TTC549 (cell line): ENCODE measurements at regions not wholly inside any gene's neighbourhood (a gene's known extent, or its start where the extent isn't known, plus 50 kb on each side); places are given as distances from the start of the nearest gene placed in this dataset.
"Not testable (repeated sequence)": the region's sequence is repeated elsewhere in the genome, so short reads cannot be mapped to it uniquely, and the experiment has no call there.

ENCODE experiments used
- FAIRE-seq: peaks from 2 replicates; lab custom pipeline; 2012; peaks lifted over from hg19 to GRCh38; lab: Jason Lieb, UNC

DNA sequence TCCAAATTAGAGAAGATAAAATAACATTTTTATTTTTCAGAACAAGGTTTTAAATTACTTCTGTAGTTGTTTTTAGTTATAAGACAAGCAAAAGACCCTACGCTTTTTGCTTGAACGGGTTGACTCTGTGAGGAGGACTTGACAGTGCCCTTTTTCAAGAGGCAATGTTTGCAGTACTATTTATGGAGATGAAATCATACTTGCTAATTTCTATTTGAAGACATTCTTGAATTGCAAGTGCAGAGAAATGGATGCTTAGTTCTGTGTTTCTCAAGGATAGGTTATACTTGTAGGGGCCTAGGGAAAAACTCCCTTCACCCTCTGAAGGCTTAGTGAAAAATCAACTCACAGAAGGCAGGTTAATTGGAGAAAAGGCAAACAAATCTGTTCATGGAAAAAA is 1229.5 kb downstream of the REEP3 start:
- FAIRE-seq = no peak

DNA sequence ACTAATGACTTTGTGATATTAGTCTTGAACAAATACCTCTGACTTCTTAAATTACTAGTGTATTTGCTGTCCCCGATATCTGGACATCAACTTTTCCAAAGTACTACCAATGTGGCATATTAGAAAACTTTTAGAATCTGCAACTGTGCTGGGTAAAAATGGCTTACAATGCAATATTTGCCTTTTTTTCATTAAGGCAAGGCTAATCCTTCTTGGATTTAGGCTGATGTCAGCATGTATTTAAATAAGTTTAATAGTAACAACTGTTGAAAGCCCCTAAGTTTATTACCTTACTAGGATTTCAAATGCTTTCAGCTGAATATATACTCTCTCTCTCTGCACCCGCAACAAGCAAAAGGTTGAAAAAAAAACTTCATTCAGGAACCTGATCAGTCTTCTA is 1232.3 kb downstream of the REEP3 start:
- no peak for FAIRE-seq

DNA sequence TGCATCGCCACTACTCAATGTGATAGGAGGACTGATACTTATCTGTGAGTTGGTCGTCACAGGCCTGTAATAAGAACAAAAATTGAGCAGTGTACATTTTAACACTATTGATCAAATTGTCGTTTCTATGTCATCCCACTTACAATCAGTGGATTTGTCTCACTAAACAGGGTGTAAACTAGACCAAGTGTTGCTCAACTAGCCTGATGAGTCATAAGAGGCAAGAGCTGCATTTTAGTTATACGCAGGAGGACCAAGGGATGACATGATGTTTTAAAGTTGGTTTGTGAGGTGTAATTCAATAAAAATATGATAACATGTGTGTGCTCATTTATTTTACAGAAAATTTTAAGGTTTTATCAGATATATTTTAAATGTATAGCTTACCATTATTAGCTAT is 1239.2 kb downstream of the REEP3 start:
- FAIRE-seq = no peak

DNA sequence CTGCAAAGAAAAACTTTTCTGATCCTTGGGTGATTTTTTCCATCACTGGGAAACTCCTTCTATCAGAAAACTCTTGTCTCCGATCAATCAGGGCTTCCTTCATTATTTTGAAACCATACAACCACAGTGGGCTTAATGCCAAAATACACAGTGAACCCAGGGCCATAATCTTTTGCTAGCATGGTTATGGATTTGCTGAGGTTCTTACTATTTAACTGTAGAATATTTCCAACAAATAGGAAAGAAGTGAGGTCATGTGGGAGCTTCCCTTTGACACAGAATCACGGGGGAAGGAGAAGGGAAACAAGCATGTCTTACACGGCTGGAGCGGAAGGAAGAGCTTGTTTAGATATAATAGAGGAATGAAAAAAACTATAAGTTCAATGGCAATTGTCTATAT is 1241.7 kb downstream of the REEP3 start:
- no peak for FAIRE-seq

DNA sequence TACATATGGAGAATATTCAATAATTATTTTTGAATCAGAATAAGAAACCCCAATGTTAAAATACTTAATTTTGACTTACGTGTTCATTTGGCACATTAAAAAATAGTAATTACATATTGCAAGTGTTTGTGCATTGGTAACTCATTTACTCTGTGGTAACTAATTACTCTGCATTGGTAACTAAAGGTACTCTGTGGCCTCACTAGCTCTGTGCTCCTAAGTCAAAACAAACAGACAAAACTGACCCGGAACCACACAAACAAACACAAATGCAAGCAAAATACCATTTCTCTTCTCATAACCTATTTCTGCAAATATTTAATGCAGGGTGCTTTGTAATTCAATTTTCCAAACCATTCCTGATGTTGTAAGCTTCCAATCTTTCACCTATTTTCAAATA is 1244.3 kb downstream of the REEP3 start:
- FAIRE-seq = no peak

DNA sequence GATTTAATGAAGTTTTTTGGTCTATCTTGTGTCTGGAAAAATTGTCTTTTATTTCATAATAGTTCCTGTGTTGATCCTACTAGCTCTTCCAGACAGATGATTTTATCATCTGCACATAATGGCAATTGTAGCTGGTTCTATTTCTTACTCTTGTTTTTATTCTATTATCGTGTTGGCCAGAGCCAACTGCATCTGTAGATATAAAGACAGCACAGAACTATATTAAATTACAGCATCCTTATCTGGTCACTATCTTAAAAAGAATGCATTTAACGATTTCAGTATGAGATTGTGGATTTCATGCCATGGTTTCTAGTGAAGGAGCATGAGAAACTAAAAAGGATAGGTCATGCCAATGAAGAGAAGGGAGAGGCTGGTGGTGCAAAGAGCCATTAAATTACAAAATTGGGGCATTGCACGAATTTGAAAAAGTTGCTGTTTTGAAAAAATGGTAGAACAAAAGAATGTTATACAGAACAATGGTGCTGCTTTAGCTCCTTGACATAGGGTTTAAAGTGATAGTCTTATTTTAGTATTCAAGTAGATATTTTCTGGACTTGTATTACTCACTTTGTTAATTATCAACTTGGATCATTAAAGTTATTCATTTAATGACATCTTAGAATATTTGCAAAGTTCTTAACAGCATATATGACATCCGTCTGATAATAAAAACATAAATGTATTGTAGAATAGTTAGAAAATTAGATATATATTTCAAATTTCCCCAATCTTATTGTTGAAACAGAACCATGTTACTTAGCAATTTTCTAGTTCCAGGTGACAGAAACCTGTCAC is 1250.3 kb downstream of the REEP3 start:
- FAIRE-seq = no peak

DNA sequence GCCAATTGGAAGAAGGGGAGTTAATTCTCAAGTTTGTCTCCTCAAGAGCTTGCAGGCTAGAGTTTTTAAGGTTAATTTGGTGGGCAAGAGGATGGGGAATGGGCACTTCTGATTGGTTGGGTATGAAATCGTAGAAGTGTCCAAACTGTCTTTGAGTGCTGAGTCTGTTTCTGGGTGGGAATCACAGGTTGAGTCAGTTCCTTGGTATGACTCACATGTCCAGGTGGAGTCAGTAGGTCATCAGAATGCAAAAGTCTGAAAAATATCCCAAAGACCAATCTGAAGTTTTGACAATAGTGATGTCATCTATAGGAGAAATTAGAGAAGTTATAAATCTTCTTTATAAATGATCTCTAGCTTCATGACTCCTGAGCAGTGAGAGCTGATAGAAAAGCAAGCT is 1252.2 kb downstream of the REEP3 start:
- no peak for FAIRE-seq

DNA sequence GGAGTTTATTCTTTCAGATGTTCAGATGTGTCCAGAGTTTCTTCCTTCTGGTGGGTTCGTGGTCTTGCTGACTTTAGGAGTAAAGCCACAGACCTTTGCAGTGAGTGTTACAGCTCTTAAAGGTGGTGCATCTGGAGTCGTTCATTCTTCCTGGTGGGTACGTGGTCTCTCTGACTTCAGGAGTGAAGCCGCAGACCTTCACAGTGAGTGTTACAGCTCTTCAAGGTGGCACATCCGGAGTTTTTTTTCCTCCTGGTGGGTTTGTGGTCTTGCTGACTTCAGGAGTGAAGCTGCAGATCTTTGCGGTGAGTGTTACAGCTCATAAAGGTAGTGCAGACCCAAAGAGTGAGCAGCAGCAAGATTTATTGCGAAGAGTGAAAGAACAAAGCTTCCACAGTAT is 1263.2 kb downstream of the REEP3 start:
- not testable (repeated sequence) for FAIRE-seq

DNA sequence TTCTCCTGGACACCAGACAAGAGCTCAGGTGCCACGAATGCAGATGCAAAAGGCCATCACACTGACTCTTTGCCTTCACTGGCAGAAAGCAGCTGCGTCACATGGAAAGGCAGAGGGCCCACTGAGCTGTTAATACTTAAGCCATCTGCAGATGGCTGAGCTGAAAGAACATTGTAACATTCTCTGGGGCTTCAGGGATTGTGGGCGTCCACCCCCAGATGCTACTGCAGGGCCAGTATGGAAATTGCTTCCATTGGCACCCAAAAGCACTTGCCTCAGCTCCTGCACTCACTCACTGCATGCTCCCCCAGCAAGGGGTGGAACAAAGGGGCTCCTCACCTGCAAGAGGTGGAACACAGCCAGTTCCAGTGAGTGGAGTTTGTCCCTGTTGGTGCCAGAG is 1264.6 kb downstream of the REEP3 start:
- FAIRE-seq = no peak

DNA sequence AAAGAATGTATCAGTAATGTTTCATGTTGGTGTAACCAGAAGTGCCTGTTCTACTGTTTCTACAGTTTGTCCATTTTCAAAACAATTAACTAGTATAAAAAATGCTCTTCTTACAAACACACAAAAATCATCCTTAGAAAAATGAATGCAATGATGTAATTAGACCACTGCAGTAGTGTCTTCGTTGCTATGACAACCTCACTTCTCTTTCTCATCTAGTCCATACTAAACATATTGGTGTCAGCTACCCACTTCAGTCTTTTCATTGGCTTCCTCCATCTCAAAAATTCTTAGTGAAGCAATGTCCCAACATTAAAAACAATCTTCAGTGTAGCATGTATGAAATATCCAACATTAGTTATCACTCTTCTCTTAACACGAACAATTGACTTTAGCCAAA is 1265.8 kb downstream of the REEP3 start:
- FAIRE-seq = no peak

DNA sequence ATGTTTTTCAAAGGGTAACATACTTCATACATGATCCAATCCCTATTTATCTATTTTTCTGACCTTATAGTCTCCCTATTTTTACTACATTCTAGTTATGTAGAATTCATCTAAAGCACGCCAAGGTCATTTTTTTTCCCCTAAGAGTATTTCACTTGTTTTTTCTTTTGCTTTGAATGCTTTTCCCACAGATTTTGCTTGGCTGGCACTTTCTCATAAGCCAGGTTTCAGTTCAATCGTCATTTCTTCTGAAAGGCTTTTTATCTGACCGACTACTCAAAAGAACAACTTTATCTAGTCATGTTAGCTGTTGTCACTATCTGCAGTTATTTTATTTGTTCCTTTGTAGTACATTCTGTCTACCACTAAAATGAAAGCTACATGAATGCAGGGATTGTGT is 1274.6 kb downstream of the REEP3 start:
- FAIRE-seq = no peak

DNA sequence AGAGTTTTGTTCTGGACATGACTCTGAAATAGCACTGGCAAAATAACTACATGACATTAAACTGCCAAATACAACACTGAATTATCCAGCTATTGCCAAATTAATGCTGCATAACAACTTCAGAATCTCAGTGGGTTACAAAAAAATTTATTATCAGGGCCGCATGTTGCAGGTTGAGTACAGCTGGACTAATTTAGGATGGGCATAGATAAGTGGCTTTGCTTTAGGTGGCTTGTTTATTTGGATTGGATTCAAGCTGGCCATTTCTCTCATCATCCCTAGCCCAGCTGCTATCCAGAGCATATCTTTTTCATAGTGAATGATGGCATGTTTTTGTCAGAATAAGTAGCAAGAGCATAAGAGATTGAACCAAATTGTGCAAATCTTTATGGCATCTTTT is 1277.1 kb downstream of the REEP3 start:
- FAIRE-seq = no peak

DNA sequence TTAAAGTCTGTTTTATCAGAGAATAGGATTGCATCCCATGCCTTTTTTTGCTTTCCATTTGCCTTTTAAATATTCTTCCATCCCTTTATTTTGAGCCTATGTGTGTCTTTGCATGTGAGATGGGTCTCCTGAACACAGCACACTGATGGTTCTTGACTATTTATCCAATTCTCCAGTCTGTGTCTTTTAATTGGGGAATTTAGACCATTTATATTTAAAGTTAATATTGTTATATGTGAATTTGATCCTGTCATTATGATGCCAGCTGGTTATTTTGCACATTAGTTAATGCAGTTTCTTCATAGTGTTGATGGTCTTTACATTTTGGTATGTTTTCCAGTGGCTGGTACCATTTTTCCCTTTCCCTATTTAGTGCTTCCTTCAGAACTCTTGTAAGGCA is 1287.0 kb downstream of the REEP3 start:
- FAIRE-seq = not testable (repeated sequence)

DNA sequence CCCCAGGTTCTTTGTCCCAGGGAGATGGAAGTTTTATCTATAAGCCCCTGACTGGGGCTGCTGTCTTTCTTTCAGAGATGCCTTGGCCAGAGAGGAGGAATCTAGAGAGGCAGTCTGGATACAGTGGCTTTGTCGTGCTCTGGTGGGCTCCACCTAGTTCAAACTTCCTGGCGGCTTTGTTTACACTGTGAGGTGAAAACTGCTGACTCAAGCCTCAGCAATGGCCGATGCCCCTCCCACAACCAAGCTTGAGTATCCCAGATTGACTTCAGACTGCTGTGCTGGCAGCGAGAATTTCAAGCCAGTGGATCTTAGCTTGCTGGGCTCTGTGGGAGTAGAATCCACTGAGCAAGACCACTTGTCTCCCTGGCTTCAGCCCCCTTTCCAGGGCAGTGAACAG is 1288.8 kb downstream of the REEP3 start:
- not testable (repeated sequence) for FAIRE-seq

DNA sequence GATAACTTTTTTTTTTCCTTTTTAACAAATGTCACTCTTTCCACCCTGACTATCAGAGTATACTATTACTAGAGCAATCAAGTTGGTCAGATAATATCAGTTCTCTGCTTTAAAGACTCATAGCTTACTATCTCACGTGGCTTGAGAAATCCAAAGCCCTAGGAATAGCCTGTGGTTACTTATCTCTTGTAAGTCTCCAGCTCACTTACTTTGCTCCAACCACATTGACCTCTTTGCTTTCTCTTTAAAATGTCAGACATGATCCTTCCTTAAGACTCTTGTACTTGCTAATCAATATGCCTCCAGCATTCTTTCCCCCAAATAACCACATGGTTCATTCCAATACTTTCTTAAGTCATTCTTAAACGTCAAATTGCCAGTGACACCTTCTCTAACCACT is 1292.2 kb downstream of the REEP3 start:
- FAIRE-seq = no peak

DNA sequence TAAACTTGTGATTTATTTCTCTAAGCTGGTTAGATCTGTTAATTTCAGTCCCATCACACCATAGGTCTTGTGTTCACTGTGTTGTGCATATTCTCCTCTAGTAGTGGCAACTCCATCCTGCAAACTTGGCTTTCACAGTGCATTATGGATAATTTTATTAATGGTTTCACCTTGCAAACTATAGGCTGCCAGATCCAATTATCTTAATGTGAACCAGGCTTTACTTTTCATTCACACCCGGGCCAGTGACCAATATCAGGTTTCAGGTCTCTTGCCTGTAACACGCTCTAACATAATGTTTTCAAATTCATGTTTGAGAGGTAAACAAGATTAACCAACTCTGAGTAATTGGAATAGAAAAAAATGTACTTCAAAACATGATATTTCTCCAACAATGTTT is 1293.0 kb downstream of the REEP3 start:
- FAIRE-seq = no peak

DNA sequence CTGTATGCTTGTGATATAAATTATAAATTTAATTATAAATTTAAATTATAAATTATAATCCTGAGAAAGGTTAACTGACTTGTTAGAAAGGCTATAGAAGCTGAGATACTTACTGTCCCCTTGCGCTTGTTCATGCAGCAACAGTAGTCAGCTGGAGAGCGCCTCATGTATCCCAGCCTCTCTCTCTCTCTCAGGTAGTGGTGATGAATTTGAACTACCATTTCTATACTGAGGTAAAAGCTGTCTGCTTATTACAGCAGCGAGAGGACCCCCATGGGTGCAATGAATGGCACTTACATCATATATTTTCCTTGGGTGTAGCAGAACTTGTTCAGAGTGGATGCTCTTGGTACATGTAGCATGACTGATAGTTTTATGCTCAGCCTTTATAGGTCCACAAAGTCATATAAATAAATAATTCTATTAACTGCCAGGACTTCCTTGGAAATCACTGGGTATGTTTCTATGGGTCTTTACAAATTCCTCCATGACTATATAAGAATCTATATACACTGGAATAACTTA is 1308.7 kb downstream of the REEP3 start:
- FAIRE-seq = no peak

DNA sequence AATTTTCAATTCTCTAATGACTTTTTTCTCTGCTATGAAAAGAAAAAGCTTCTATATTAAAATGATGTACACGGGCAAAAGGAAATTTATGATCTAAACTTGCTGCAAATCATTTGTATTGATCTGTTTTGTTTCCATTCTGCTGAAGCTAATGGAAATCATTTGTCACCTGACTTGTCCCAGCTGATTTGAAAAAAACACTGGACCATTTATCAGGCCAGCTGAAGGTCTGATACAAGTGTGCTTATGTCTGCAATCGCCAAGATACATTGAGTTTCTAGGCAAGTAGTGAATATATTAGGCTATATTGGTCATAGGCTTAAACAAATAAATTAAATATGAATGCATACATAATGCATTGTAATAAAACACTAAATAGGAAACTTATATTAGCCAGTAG is 1309.7 kb downstream of the REEP3 start:
- FAIRE-seq = no peak

DNA sequence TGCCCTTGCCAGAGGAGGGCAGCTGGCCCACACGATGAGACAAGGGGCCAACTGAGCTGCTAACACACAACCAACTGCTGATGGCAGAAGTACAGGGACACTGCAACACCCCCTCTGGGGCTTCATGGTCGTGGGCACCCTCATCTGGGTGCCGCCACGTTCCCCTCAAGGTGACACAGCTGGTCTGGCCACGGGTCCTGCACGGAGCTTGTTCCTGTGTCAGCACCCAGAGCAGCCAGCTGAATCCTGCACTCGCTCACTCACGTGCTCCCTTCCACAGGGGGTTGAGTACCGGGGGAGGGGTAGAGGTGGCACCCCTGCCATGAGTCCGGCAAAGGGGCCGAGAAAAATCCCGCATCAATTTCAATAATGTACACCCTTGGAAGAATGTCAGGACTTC is 1319.1 kb downstream of the REEP3 start:
- FAIRE-seq = no peak

DNA sequence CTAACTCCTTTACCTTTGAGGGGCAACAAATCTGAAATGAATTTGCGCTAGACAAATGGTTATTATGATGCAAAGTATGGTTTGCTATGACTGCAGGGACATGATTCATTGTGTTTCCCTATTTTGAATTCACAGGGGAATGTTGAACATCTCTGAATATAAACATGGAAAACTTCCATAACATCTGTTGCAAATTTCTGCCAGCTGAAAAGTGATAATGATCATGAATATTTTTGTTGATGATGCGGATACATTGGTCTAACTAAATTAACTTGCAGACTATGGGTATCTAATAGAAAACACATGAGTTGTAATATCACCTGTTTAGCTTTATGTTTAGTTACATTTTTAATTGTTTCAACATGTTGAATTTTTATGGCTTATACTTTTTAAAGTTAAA is 1325.5 kb downstream of the REEP3 start:
- FAIRE-seq = no peak

DNA sequence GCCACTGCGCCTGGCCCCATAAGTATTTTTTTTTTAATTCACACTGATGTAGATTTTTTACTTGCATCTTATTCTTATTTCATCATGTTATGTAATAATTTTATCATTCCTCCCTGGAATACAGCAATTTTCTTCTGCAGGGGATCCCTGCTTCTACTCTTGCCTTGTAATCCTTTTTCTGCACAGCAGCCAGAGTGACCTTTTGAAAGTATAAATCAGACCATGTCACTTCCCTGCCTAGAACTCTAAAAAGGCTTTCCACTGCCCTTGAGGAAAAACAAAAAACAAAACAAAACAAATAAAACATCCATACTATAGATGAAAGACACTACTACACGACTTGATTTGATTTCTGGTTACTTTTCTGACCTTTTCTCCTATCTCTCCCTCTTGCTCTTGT is 1334.7 kb downstream of the REEP3 start:
- FAIRE-seq = no peak

DNA sequence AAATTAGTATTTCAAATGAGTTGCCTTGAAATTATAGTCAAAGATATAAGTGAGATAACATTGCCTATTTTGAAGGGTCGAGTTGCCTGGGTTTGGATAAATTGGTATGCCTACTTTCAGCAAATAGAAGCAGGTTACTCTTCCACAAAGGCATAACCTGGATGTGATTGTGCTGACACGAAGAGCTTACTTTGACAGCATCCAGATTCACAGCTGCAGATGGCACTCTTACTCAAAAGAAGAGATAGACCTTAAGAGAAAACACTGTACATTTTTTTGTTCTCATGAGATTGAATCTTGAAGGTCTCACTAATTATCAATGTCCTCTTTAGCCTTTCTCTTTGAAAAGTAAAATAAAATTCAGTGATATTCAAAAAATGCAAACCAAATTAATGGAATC is 1338.7 kb downstream of the REEP3 start:
- FAIRE-seq = no peak

DNA sequence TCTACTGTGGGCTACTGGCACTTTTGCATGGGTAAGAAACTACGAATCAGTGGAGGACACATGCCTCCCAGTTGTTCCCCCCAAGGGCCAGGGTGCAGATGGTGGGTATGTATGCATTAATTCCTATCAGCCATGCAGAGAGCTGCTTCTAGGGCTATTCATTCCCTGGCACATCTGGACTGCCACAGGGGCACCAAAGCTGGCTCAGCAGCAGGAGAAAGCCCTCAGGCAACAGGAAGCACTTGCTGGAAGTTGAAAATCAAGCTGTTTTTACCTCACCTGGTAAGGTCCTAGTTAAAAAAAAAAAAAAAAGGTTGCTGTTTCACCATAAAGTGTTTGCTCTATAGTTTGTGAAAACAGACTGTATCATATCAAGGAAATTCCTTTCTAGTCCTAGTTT is 1342.6 kb downstream of the REEP3 start:
- no peak for FAIRE-seq

DNA sequence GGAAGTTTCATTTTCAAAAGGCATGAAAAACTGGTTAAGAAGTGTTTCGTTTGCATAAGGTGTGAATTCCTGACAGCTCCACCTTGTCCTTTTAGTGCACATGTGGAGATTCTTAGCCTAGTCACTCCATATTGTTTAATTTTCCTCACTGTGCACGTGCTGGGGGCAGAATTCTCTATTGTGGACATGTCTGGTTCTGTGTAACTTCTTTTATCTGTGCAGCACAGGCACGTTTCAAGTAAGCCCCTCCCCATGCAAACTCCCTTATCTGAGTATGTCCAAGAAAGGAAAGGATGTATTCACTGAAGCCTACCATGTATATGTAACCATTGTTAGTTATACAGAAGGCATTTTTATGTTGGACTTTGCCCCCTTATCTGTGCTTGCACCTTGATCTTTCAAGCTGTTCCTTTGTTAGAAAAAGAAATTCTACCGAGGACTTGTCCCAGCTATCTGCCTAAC is 1346.3 kb downstream of the REEP3 start:
- no peak for FAIRE-seq
